SU-DHL-6 (cell line): ENCODE measurements at regions not wholly inside any gene's neighbourhood (a gene's known extent, or its start where the extent isn't known, plus 50 kb on each side); places are given as distances from the start of the nearest gene placed in this dataset.

Experiments
- H2AFZ ChIP-seq: fragments of 200-600 bp; sonication (generic); 2 replicates; pipeline ENCODE4 v1.6.1; 2014; ENCODE audit warnings: low read depth, mild to moderate bottlenecking, moderate library complexity, mixed read lengths, antibody characterized with exemption, low read length; ENCODE audit not compliant: severe bottlenecking
- H3F3A ChIP-seq: fragments of 200-600 bp; shearing (Covaris generic); 2 replicates; pipeline ENCODE4 v1.6.0; 2016; ENCODE audit warnings: antibody characterized with exemption, mild to moderate bottlenecking; ENCODE audit not compliant: insufficient read depth
- H3K27ac ChIP-seq: fragments of 200-600 bp; sonication (generic); 2 replicates; pipeline ENCODE4 v1.5.1; 2016; ENCODE audit warnings: low read depth, mild to moderate bottlenecking, low read length, moderate library complexity, mixed read lengths
- H3K27me3 ChIP-seq: fragments of 200-600 bp; sonication (generic), shearing (Covaris generic); 2 replicates; pipeline ENCODE4 v1.6.0; 2014; ENCODE audit warnings: mild to moderate bottlenecking, low read length
- H3K36me3 ChIP-seq: fragments of 200-600 bp; sonication (generic); 2 replicates; pipeline ENCODE4 v1.6.1; 2014; ENCODE audit warnings: mild to moderate bottlenecking, low read length, mixed read lengths
- H3K4me2 ChIP-seq: fragments of 300-600, 200-600 bp; shearing (Covaris generic), sonication (generic); 2 replicates; pipeline ENCODE4 v1.6.0; 2014; ENCODE audit warnings: low read length, low read depth, mild to moderate bottlenecking; ENCODE audit not compliant: poor library complexity, severe bottlenecking
- H3K4me3 ChIP-seq: fragments of 200-600 bp; sonication (generic); 2 replicates; pipeline ENCODE4 v1.5.1; 2014; ENCODE audit warnings: antibody characterized with exemption, low read length, mild to moderate bottlenecking, mixed read lengths; ENCODE audit not compliant: insufficient read depth, poor library complexity, severe bottlenecking
- H3K79me2 ChIP-seq: fragments of 200-600 bp; sonication (generic); 2 replicates; pipeline ENCODE4 v1.6.1; 2014; ENCODE audit warnings: mild to moderate bottlenecking, low read length, moderate library complexity; ENCODE audit not compliant: insufficient read depth
- H3K9ac ChIP-seq: fragments of 200-600 bp; sonication (generic); 2 replicates; pipeline ENCODE4 v1.7.0; 2014; ENCODE audit warnings: mild to moderate bottlenecking, low read length
- H3K9me2 ChIP-seq: fragments of 200-600 bp; sonication (generic); replicated peaks from 2 replicates; pipeline ENCODE4 v1.6.1; 2014; ENCODE audit warnings: low read length; ENCODE audit not compliant: insufficient read depth
- H3K9me3 ChIP-seq: fragments of 200-600 bp; sonication (generic); 2 replicates; pipeline ENCODE4 v1.6.1; 2014; ENCODE audit warnings: low read length, mixed read lengths; ENCODE audit not compliant: insufficient read depth
- H4K20me1 ChIP-seq: fragments of 200-600 bp; sonication (generic); 2 replicates; pipeline ENCODE4 v1.6.1; 2014; ENCODE audit warnings: low read depth, mild to moderate bottlenecking, antibody characterized with exemption, low read length, moderate library complexity, mixed read lengths
- EZH2phosphoT487 ChIP-seq: fragments of 200-600 bp; sonication (generic), shearing (Covaris generic); conservative IDR thresholded peaks from 2 replicates; pipeline ENCODE4 v1.6.1; 2018; ENCODE audit warnings: mild to moderate bottlenecking, antibody characterized with exemption, low read length, moderate library complexity, mixed read lengths
- TF ChIP-seq, protein P1 (sequence below): fragments of 200-600 bp; sonication (generic); IDR thresholded peaks from one replicate; pipeline ENCODE4 v1.5.1; 2017; ENCODE audit warnings: antibody characterized with exemption, mild to moderate bottlenecking, low read length, moderate library complexity; ENCODE audit not compliant: insufficient read depth, poor library complexity, severe bottlenecking

DNA sequence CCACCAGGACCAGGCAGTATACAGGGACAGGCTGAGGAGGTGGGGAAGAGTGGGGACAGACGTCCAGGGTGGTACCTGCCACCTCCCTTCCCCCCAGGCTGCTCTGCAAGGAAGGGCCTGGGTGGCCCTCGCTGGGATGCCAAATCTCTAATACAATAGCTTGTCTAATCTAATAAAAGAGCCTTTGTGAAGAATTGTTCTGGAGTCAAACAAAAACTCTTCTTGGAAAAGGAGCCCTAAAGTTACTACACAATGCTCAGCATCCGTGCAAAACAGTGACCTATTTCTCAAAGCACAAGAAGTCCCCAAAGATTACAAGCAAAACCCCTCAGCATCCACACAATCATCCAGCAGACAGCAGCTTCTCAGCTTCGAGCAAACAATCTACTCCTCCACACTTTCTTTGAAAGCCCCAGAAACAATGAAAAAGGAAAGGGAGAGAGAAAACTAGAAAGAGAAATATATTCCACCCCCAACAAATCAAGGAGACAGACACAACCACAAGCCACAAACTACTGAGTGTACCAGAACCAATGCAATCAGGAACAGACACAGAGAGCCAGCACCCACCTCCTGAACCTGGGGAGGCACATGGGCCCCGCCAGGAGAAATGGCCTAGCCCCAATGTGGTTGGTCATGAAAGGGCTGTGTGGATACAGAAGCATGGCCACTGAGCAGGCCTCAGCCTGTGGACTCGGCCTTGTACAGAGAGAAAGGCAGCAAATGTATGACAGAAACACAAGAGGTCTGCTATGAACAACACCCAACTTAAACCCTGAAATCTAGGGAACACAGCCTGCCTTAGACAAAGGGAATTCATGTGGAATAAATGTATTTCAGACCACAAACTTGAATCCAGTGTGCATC is 177.1 kb upstream of the CHRNA7 start:
- Histone ChIP-seq H3F3A (no peaks in the 10 kb centered on the region), H3K4me2 (no peak overlapping the region), H3K27me3 (no peaks in the 10 kb centered on the region), H4K20me1 (no peaks in the 10 kb centered on the region), H3K9ac (no peak overlapping the region), H3K9me2 (no peaks in the 10 kb centered on the region), H3K9me3 (no peaks in the 10 kb centered on the region), H3K4me3 (no peak overlapping the region), H2AFZ (no peak overlapping the region), H3K36me3 (no peaks in the 10 kb centered on the region), H3K79me2 (no peaks in the 10 kb centered on the region), H3K27ac (no peak overlapping the region)
- TF ChIP-seq, protein P1, sequence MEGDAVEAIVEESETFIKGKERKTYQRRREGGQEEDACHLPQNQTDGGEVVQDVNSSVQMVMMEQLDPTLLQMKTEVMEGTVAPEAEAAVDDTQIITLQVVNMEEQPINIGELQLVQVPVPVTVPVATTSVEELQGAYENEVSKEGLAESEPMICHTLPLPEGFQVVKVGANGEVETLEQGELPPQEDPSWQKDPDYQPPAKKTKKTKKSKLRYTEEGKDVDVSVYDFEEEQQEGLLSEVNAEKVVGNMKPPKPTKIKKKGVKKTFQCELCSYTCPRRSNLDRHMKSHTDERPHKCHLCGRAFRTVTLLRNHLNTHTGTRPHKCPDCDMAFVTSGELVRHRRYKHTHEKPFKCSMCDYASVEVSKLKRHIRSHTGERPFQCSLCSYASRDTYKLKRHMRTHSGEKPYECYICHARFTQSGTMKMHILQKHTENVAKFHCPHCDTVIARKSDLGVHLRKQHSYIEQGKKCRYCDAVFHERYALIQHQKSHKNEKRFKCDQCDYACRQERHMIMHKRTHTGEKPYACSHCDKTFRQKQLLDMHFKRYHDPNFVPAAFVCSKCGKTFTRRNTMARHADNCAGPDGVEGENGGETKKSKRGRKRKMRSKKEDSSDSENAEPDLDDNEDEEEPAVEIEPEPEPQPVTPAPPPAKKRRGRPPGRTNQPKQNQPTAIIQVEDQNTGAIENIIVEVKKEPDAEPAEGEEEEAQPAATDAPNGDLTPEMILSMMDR: no peak
- no peak for TF ChIP-seq EZH2phosphoT487

DNA sequence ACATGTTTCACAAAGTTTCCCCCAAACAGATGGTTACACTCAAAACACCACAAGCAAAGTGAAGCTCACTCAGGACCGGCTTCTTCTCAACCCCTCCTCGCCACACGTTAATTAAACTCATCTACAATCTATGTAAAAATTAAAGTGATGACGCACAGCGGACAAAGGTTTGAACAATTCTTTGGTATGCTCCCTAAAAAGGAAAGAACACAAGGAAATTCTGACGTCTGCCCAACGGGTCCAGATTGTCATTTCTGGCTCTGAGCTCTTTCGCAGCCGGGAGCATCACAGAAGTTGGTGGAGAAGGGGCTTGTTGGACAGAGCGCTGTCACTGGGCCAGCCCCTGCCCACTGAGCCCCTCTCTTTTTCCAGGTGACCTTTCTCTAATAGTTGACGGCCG is 173.7 kb upstream of the CHRNA7 start:
- H3K4me2 ChIP-seq: no peak overlapping the region
- no peaks in the 10 kb centered on the region for H3F3A ChIP-seq
- H3K9me3 ChIP-seq: no peaks in the 10 kb centered on the region
- H4K20me1 ChIP-seq: no peaks in the 10 kb centered on the region
- H3K79me2 ChIP-seq: no peaks in the 10 kb centered on the region
- no peaks in the 10 kb centered on the region for H3K36me3 ChIP-seq
- TF ChIP-seq, protein P1: no peak
- TF ChIP-seq EZH2phosphoT487: no peak
- H3K27ac ChIP-seq: no peak overlapping the region
- no peaks in the 10 kb centered on the region for H3K27me3 ChIP-seq
- H3K9ac ChIP-seq: no peak overlapping the region
- H3K4me3 ChIP-seq: no peak overlapping the region
- no peak overlapping the region for H2AFZ ChIP-seq
- no peaks in the 10 kb centered on the region for H3K9me2 ChIP-seq

DNA sequence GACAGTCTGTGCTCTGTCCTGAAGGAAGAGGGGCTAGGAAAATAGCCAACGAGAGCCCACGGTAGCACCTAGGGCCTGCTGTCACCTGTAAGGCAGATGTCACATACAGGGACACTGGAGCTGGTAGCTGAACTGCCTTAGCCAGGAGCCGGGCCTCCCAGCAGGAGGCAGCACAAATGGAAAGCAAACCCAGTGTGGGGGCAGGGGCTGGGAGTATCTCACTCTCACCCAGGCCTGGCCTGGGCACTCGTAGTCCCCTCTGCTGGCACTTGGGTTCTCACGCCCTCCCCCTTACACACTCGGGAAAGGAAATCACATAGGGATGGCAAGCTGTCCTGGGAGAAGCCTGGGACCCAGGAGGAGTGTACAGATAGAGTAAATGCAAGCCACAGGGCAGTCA is 173.1 kb upstream of the CHRNA7 start:
- no peak for TF ChIP-seq EZH2phosphoT487
- Histone ChIP-seq H3K36me3 (no peaks in the 10 kb centered on the region), H2AFZ (no peak overlapping the region), H3K27me3 (no peaks in the 10 kb centered on the region), H3K9me2 (no peaks in the 10 kb centered on the region), H3K9ac (no peak overlapping the region), H3K4me3 (no peak overlapping the region), H3K27ac (no peak overlapping the region), H3K79me2 (no peaks in the 10 kb centered on the region), H4K20me1 (no peaks in the 10 kb centered on the region), H3K9me3 (no peaks in the 10 kb centered on the region), H3F3A (no peaks in the 10 kb centered on the region), H3K4me2 (no peak overlapping the region)

DNA sequence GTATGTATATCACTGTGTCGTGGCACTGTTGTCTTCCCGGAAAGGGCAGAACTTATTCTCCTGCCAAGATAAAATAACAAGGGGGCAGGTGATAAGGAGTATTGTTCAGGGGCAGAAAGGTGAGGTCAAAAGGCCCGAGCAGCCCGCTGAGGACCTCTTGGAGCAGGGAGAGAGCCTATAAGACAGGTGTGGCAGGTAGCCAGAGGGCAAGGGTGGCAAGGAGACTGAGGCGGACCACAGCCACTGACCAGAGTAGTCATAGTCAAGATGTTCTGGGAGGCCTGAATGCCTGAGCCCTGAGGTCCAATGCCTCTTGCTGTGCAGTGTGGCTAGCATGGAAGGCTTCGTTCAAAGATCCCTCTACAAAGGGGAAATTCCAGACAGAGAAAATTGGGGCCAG is 172.3 kb upstream of the CHRNA7 start:
- Histone ChIP-seq H3K79me2 (no peaks in the 10 kb centered on the region), H3K9me3 (no peaks in the 10 kb centered on the region), H3K27me3 (no peaks in the 10 kb centered on the region), H3K4me2 (no peak overlapping the region), H3K27ac (no peak overlapping the region), H3K36me3 (no peaks in the 10 kb centered on the region), H4K20me1 (no peaks in the 10 kb centered on the region), H3F3A (no peaks in the 10 kb centered on the region), H3K9ac (no peak overlapping the region), H3K9me2 (no peaks in the 10 kb centered on the region), H2AFZ (no peak overlapping the region), H3K4me3 (no peak overlapping the region)
- TF ChIP-seq, protein P1: no peak
- TF ChIP-seq EZH2phosphoT487: no peak
